Colonic mucosa (tissue), 4 donors: ENCODE measurements at regions not wholly inside any gene's neighbourhood (a gene's known extent, or its start where the extent isn't known, plus 50 kb on each side); places are given as distances from the start of the nearest gene placed in this dataset.

ENCODE experiments used
- DNase-seq: peaks from one replicate; pipeline ENCODE4 v3.0.0-alpha.2; 2020
- H3K27ac ChIP-seq: fragments of 200-600 bp; one replicate; pipeline ENCODE4 v1.8.0; 2021
- H3K27me3 ChIP-seq: fragments of 200-600 bp; one replicate; pipeline ENCODE4 v1.8.0; 2021
- H3K36me3 ChIP-seq: fragments of 200-600 bp; one replicate; pipeline ENCODE4 v1.8.0; 2021
- H3K4me1 ChIP-seq: fragments of 200-600 bp; one replicate; pipeline ENCODE4 v1.8.0; 2021; ENCODE audit warnings: mild to moderate bottlenecking
- H3K4me3 ChIP-seq: fragments of 200-600 bp; one replicate; pipeline ENCODE4 v1.8.0; 2021
- H3K9ac ChIP-seq, 2 donors: one replicate each; pipeline ENCODE4 v1.7.0; 2013; ENCODE audit warnings: control low read depth in 2 of 2, low read depth in 2 of 2, low read length in 2 of 2
- H3K9me3 ChIP-seq: fragments of 200-600 bp; one replicate; pipeline ENCODE4 v1.8.0; 2021
- CTCF ChIP-seq: fragments of 200-600 bp; IDR thresholded peaks from one replicate; pipeline ENCODE4 v1.8.0; 2022; ENCODE audit warnings: antibody characterized with exemption, mild to moderate bottlenecking
- intact Hi-C: fragments of 100-400 bp; cut with DNase I; formaldehyde crosslinking; loops from one replicate; pipeline ENCODE4 v1.14.1; 2022
- donor health status: healthy.
- donor health status: DM: no; HTN: no; CAD: no.
- donor health status: DM: no; HTN: no; CAD: no.

- Histone ChIP-seq H3K4me3 (no peak overlapping the region), H3K27ac (no peak overlapping the region), H3K9me3 (no peaks in the 10 kb centered on the region), H3K27me3 (no peaks in the 10 kb centered on the region), H3K4me1 (no peaks in the 10 kb centered on the region), H3K36me3 (no peaks in the 10 kb centered on the region), H3K9ac (no peak overlapping the region)
- TF ChIP-seq CTCF = no peak
- intact Hi-C loops = no loop called here
- no peak for DNase-seq
These were observed 258.3 kb downstream of the HAUS1 start for GRCh38 chr18:46362533-46362932.

GRCh38 chr18:46364048-46364447 is 259.9 kb downstream of the HAUS1 start:
- Histone ChIP-seq H3K27ac (no peak overlapping the region), H3K9ac (no peak overlapping the region), H3K36me3 (no peaks in the 10 kb centered on the region), H3K4me1 (no peaks in the 10 kb centered on the region), H3K4me3 (no peak overlapping the region), H3K27me3 (no peaks in the 10 kb centered on the region), H3K9me3 (no peaks in the 10 kb centered on the region)
- no peak for TF ChIP-seq CTCF
- DNase-seq = no peak
- intact Hi-C loops = no loop called here

- H3K4me1 ChIP-seq = no peaks in the 10 kb centered on the region
- no peak overlapping the region for H3K4me3 ChIP-seq
- intact Hi-C loops = no loop called here
- H3K9me3 ChIP-seq = no peaks in the 10 kb centered on the region
- no peak overlapping the region for H3K9ac ChIP-seq
- no peak overlapping the region for H3K27ac ChIP-seq
- H3K27me3 ChIP-seq = no peaks in the 10 kb centered on the region
- TF ChIP-seq CTCF = no peak
- DNase-seq = no peak
- no peaks in the 10 kb centered on the region for H3K36me3 ChIP-seq
These were observed 262.0 kb downstream of the HAUS1 start for GRCh38 chr18:46366201-46366600.

- no peaks in the 10 kb centered on the region for H3K9me3 ChIP-seq
- no peaks in the 10 kb centered on the region for H3K36me3 ChIP-seq
- TF ChIP-seq CTCF = no peak
- H3K27ac ChIP-seq = no peak overlapping the region
- no peaks in the 10 kb centered on the region for H3K27me3 ChIP-seq
- H3K9ac ChIP-seq = no peak overlapping the region
- no peak overlapping the region for H3K4me3 ChIP-seq
- intact Hi-C loops = no loop called here
- no peak for DNase-seq
- no peaks in the 10 kb centered on the region for H3K4me1 ChIP-seq
These were observed 262.7 kb downstream of the HAUS1 start for GRCh38 chr18:46366751-46367376.

GRCh38 chr18:46369323-46369722 is 265.1 kb downstream of the HAUS1 start:
- intact Hi-C loops = no loop called here
- no peaks in the 10 kb centered on the region for H3K27me3 ChIP-seq
- no peaks in the 10 kb centered on the region for H3K9me3 ChIP-seq
- H3K4me1 ChIP-seq = no peaks in the 10 kb centered on the region
- DNase-seq = no peak
- no peak for TF ChIP-seq CTCF
- H3K9ac ChIP-seq = no peak overlapping the region
- no peak overlapping the region for H3K27ac ChIP-seq
- H3K4me3 ChIP-seq = no peak overlapping the region
- no peaks in the 10 kb centered on the region for H3K36me3 ChIP-seq
